HG03520 (cell line): ENCODE measurements at regions not wholly inside any gene's neighbourhood (a gene's known extent, or its start where the extent isn't known, plus 50 kb on each side); places are given as distances from the start of the nearest gene placed in this dataset.
"Not testable (repeated sequence)": the region's sequence is repeated elsewhere in the genome, so short reads cannot be mapped to it uniquely, and the experiment has no call there.

Experiments used
- ATAC-seq: cut with Tn5 transposase; IDR thresholded peaks from one replicate; pipeline ENCODE4 v1.9.1; 2021; ENCODE audit warnings: mild to moderate bottlenecking, moderate library complexity; ENCODE audit not compliant: unreplicated experiment

DNA sequence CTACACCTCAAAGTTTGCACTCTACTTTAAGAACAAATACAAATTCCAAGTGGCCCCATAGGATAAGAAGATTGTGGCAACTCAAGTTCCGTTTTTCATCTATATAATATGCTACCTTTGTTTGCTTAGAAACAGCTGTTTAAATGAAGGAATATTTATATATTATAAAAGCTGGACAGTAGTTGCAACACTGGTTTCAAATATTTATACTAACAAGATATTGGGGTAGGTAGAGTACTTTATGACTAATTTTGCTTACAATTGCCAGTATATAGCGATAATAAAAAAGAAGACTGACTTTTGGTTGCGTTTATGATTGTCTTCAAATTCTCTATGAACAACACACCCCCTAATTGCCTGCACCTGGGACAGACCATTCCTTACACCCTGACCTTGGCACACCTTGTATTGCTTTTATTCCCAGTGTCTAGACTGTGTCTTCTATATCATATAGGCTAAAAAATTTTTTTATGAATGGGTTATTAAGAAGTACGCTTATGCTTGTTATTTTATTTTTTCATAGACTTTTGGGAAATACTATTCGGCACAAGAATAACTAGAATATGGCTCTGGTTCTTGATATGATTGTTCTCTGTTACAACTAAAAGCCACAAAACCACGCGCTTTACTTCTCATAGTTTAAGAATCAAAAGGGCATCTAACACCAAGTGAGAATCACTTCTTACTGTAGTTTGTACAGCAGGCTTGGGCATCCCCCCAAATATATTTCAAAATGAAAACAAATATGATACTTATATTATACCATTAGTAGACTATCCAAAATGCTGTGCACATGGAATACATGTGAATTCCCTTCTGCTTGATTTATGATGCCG, 455.4 kb upstream of the DCN start:
- ATAC-seq: no peak

DNA sequence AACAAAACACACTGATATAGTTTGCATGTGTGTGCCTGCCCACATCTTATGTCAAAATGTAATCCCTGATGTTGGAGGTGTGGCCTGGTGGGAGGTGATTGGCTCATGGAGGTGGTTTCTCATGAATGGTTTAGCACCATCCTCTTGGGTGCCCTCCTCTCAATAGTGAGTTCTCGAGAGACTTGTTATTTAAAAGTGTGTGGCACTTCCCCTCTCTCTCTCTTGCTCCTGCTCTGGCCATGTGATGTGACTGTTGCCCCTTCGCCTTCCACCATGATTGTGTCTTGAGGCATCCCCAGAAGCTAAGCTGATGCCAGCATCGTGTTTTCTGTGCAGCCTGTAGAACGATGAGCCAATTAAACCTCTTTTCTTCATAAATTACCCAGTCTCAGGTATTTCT, 454.1 kb upstream of the DCN start:
- no peak for ATAC-seq

DNA sequence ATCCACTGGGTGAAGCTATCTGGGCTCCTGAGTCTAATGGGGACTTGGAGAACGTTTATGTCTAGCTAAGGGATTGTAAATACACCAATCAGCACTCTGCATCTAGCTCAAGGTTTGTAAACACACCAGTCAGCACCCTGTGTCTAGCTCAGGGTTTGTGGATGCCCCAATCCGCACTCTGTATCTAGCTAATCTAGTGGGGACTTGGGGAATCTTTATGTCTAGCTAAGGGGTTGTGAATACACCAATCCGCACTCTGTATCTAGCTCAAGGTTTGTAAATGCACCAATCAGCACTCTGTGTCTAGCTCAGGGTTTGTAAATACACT, 451.7 kb upstream of the DCN start:
- ATAC-seq: not testable (repeated sequence)

DNA sequence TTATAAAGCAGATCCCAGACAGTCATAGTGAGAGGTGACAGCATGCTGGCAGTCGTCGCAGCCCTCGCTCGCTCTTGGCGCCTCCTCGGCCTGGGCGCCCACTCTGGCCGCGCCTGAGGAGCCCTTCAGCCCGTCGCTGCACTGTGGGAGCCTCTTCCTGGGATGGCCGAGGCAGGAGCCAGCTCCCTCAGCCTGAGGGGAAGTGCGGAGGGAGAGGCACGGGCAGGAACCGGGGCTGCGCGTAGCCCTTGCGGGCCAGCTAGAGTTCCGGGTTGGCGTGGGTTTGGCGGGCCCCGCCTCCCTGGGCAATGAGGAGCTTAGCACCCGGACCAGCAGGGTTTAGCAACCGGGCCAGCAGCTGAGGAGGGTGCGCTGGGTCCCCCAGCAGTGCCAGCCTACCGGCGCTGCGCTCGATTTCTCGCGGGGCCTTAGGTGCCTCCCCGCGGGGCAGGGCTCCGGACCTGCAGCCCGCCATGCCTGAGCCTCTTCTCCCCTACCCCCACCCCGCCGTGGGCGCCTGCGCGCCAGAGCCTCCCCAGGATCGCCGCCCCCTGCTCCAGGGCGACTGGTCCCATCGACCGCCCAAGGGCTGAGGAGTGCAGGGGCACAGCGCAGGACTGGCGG, 451.2 kb upstream of the DCN start:
- no peak for ATAC-seq

DNA sequence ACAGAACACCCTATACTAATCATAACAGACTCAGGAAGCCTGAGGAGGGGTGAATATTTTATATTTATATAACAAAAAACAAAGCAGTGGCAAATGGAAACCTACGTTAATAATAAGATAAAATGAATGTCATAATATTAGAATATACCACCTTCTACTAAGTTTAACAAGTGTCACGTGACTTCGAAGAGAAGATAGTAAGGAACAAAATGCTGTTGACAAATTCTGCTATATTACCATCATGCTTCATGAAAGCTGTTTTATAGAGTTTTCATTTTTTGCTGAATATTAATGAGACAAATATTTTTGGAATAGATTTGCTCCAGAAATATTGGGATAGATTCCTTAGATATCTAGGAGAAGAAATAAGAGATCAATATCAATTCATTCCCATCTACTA, 450.6 kb upstream of the DCN start:
- no peak for ATAC-seq

DNA sequence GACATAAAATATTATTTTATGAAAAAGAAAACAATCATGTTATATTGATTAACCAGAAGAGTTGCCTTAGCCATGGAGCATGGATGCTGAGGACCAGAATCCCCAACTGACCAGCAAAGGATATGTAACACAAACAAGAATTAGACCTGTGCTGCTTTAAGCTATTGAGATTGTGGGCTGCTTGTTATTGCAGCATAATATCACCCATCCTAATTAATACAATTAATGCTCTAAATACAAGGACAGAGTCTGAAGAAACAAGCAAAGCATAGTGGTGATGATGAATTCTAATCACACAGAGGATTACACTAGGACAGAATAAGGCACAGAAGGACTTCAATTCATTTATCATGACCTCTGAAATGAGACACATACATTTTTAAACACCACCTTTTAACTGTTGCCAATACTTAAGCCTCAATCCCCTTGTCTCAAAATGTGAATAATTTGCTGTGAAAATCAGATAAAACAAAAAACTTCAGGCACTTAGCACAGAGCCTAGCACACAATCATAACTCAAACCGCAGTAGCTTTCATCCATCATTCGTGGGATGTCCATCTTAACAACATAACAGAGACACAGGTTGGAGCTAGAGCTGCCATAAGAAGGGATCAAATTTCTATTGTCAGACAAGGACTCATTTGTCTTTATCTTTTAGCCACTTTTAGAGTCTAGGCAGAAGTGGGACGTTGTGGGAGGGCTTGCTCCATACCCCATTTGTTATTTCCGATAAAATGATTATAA, 449.6 kb upstream of the DCN start:
- no peak for ATAC-seq

DNA sequence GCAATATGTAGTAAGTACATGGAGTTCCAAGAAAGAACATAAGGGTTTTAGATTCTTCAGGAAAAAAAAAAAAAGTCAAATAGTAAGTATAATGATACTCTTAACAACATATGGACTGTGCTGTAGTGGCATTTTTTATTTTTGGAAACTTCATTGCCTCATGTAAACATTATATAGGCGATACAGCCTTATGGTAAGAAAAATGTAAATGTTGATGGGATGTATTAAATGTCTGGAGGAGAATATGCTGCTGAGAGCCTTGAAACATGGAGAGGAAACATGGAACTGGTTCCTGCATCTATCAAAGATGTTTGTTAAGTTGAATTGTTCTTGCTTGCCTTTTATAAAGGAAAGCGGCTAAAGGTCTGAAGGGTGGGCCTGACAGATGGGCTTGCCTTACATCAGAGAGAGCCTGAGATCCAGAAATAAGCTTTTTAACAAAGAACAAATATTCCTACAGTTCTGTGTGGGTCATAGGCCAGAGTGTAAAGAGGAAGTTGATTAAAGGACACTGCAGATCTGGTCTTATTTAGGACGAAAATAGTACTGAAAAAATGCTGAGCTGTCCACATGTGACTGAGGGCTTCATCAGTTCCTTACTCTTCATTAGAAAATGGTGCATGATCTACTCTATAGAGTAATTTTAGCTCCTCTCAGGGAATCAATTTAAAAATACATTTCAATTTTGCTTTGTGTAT, 448.1 kb upstream of the DCN start:
- ATAC-seq: no peak

DNA sequence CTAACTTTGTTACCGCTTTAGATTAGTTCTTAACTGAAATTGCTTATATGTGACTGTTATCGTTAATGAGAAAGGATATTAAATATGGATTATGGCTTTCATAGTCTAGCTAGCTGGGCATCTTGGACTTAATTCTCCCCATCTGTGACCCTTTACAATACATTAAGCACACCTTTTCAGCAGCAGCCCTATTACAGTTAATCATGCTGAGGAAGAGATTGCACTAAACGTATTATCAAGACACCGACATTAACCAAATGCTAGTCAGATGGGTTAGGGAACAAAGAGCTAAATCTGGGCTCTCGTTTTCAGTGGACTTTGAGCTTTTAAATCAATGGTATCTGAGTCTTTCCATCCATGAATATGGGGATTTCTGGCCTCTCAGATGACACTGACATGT, 447.5 kb upstream of the DCN start:
- ATAC-seq: no peak

DNA sequence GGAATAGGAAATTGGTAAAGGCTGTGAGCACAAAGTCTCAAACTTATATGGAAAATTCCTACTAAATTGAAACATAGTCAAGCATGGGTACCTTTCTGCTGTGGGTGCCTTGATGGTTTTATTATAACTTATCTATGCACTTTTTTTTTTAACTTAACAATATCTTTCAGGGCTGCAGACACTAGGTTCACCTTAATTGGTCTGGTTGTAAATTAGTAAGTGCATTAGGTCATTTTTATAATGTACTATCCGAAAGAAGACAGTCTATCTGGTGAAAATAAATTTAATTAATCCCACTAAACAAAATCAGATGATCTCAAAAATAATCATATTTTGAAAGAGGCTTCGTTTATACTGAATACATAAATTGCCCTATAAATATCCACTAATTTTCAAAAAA, 446.8 kb upstream of the DCN start:
- ATAC-seq: no peak

DNA sequence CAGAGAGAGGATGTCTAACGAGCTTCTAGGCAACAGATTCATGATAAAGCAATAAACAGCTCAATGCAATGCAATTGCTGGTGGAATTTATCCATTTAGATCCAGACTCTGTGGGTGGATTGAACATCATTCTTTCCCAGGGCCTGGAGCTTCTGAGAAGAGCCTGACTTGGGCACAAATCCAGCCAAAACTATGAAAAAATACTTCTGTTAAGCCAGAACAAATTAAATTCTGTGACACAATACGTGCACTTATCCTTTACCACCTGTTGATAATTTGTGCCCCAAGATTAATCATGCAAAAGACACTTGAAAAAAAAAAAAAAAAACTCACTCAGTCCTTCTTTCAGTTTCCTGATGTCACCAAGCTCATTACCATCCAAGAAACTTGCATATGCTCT, 446.0 kb upstream of the DCN start:
- no peak for ATAC-seq

DNA sequence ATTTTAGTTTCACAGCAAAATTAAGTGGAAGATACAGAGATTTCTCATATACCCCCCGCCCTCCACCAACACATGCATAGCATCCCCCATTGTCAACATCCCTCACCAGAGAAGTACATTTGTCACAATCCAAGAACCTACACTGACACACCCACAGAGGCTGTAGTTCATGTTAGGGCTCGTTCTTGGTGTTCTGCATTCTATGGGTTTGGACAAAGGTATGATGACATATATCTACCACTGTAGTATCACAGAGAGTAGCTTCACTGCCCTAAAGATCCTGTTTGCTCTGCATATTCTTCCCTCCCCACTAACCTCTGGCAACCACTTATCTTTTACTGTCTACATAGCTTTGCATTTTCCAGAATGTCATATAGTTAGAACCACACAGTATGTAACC, 444.6 kb upstream of the DCN start:
- ATAC-seq: no peak

DNA sequence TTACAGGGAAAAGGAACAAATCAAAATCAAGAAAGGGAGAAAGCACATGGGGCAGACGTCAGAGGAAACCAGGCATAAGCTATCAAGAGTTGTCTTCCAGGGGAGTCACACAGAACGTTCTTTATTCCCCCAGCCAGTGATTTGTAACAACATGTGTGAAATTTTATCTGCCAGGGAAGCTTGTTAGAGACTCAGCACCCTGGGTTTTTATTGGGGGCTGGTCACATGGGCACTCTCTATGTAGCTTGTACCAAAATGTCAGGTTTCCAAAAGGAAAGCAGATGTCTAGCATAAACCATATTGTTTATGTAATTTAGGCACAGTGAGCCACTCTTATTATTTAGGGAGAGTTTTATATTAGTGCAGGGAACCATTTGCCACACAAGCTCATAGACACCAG, 440.4 kb upstream of the DCN start:
- ATAC-seq: no peak

DNA sequence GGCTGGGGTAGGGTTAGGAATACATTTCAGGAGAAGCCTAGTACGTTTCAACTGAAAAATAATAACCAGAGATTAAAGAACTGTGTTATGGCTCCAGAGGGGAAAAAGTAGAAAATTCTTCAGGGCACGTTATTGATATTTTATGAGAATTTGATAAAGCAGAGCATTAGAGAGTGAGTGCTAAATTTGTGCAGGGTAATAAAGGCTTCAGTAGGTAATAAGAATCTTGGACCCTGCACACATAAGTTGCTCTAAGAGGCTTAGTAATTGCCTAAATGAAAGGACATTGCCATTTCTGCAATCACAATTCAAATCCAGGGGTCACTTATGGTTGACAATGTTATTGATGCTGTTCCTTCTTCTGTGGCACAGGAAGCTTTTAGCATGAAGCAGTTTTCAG, 439.4 kb upstream of the DCN start:
- no peak for ATAC-seq

DNA sequence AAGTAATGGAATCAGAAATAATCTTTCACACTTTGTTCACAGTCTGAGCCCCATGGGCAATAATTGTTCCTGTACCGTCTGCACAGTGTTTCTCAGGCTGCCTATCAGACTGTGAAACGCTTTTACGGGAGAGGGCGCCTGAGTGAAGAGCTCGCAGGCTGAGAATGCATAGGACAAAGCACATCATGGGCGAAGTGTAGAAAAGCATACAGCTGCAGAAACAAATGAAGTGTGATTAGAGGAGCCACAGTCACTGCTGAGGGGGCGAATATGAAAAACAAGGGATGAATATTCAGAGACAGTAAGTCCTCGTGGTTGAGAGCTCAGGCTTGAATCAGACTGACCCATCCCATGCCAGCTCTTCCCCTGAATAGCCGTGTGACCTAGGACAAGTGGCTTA, 438.4 kb upstream of the DCN start:
- ATAC-seq: no peak

DNA sequence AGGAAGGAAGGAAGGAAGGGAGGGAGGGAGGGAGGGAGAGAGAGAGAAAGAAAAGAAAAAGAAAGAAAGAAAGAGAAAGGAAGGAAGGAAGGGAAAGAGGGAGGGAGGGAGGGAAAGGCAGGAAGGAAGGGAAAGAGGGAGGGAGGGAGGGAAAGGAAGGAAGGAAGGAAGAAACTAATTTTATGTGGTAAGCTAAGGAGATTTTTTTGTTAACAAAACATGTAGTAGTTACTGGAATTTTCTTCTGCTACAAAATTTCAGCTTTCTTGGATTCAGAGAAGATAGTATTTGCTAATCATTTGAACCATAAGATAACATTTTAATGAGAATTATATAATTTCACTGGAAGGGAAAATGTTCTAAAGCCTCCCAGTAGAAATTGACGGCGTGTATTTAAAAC, 437.8 kb upstream of the DCN start:
- no peak for ATAC-seq

DNA sequence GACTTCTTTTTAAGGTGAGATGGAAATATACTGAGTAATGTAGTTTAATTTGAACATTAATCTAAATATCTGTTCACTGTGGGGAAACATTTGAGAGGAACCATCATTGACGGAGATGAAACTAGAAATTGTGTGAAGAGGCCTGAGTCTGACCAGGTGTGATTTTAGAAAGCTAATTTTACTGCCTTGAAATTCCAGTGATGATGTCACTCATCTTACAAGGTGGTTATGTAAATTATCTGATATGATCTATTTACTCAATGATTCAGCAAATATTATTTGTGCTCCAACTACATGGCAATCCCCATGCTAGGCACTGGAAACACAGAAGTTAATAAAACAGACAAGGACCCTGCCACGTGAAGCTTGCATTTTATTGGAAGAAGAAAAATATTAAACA, 435.7 kb upstream of the DCN start:
- ATAC-seq: no peak

DNA sequence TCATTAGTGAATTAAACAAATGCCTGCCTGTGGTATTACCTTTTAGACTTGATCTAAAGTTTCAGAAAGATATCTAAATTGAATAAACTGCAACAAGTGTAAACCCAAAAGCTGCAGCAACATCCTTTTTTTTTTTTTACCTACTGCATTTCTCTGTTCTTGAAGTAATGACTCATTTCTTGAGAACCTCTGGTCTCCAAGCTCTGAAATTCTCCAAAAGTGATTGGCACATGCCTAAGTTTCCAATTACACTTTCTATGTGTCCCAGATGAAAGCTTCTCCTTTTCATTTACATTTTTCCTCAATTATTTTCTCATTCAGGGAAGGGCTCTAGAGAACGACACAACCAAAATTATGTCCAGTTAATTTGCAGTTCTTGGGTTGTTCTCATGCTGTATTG, 435.2 kb upstream of the DCN start:
- no peak for ATAC-seq

DNA sequence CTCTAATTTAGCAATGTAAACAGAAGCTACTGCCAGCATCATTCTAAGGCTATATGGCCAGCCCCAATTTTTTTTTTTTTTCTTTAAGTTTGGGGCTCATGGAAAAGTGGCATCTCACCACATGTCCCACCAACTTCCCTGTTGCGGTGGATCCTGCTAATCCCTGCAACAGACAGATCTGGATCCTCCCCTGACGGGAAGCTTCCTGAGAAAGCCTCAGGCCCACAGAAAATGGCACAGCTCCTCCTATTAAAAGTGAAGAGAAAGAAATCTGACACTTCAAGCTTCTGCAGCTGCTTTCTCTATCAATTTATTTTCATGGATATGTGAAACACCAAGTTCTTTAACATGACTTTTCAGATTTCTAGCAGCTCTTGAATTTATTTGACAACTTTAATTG, 433.8 kb upstream of the DCN start:
- no peak for ATAC-seq

DNA sequence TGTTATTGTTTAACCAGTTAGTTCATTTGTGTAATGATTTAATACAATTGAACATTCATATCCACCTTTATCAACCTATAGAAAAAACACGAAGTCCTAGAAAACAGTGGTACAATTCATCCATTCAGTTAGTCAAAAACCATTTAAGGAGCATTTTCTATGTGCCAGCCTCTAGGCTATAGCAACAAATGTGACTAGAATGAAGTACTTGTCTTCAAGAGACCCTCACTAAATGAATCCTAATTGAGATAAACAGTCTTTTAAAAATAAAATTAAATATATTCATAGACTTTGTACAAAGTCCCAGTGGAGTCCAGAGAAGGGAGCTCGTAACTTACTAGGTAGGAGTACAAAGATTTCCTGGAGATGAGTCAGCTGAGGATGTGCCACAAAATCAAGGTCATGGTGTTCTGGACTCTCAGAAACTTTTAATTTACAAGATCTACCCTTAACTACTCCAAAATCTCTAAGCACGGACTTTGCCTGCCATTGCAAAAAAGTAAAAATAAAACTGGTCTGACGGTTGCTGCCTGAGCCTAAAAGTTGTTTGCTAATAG, 430.7 kb upstream of the DCN start:
- ATAC-seq: no peak

DNA sequence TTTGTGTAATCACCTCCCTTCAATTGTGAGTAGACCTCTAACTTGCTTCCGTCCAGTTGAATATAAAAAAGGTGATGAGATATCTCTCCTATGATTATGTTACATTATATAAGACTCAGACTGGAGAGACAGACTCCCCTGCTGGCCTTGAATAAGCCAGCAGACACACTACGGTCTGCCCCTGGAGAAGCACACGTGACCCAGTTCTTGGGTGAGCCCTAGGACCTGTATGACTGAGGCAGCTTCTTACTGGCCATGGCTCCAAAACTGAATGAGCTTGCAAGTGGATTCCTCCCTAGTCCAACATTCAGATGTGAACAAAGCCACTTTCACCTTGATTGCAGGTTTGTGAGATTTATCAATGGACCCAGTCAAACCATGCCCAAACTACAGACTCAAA, 427.9 kb upstream of the DCN start:
- no peak for ATAC-seq

DNA sequence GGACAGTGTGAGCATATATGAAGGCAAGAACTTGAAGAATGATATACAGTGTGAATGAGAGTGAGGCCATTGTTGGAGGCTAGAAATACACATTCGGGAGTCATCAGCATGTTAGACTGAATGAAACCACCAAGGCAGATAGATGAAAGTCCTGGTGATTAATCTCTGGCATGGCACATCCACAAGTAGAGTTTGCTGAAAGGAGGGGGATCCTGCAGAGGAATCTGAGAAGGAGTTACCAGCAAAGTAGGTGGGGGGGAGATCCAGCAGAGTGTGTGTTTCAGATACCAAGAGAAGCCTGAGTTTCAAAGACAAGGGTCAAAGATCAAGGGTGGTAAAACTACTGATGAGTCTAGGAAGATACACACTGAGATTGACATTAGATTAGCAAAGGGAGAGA, 426.7 kb upstream of the DCN start:
- no peak for ATAC-seq
